H1 (cell line): ENCODE measurements at regions not wholly inside any gene's neighbourhood (a gene's known extent, or its start where the extent isn't known, plus 50 kb on each side); places are given as distances from the start of the nearest gene placed in this dataset.
A peak's percentile ranks its signal among the peaks of the same experiment; 100 is the strongest.

Source experiments
- CTCF ChIA-PET: fragments of 300-600 bp; sonication (Branson Sonifier 250); formaldehyde crosslinking; loops from one replicate; lab custom pipeline; 2021; ENCODE audit not compliant: partially characterized antibody; lab: Charles Lee
- POLR2A ChIA-PET: fragments of 300-600 bp; sonication (Branson Sonifier 250); formaldehyde crosslinking; loops from one replicate; lab custom pipeline; 2021; ENCODE audit warnings: inconsistent platforms; ENCODE audit not compliant: partially characterized antibody; lab: Charles Lee
- DNase-seq, 2 experiments: peaks; one replicate each; pipeline versions ENCODE4 v3.0.0 to v3.0.0-alpha.2; 2010 to 2022; ENCODE audit warnings: low spot score in 2 of 2, low read depth in 1 of 2, mixed read lengths in 1 of 2
- FAIRE-seq: peaks from 2 replicates; lab custom pipeline; 2011; peaks lifted over from hg19 to GRCh38; lab: Jason Lieb, UNC
- H2AFZ ChIP-seq: 2 replicates; pipeline ENCODE4 v1.8.1; 2012; ENCODE audit warnings: low read length, inconsistent platforms
- H2AK5ac ChIP-seq: 2 replicates; pipeline ENCODE4 v1.6.1; 2013; ENCODE audit warnings: low read depth, low read length
- H2BK120ac ChIP-seq: replicated peaks from 2 replicates; pipeline ENCODE3; 2013; ENCODE audit warnings: low read depth, low read length, inconsistent platforms
- H2BK12ac ChIP-seq: 2 replicates; pipeline ENCODE4 v1.6.1; 2013; ENCODE audit warnings: low read depth, low read length
- H2BK15ac ChIP-seq: 2 replicates; pipeline ENCODE4 v1.6.1; 2013; ENCODE audit warnings: low read length
- H2BK20ac ChIP-seq: 2 replicates; pipeline ENCODE4 v1.6.1; 2013; ENCODE audit warnings: low read length
- H2BK5ac ChIP-seq: 2 replicates; pipeline ENCODE4 v1.6.1; 2013; ENCODE audit warnings: low read depth, low read length
- H3K14ac ChIP-seq: 2 replicates; pipeline ENCODE4 v1.6.1; 2013; ENCODE audit warnings: inconsistent platforms; ENCODE audit not compliant: insufficient read length
- H3K18ac ChIP-seq: 2 replicates; pipeline ENCODE4 v1.6.1; 2013; ENCODE audit warnings: low read length; ENCODE audit errors: extremely low read depth
- H3K23ac ChIP-seq: 2 replicates; pipeline ENCODE4 v1.6.1; 2013; ENCODE audit warnings: inconsistent platforms; ENCODE audit not compliant: insufficient read length
- H3K23me2 ChIP-seq: 2 replicates; pipeline ENCODE4 v1.6.1; 2013; ENCODE audit warnings: low read depth, low read length
- H3K27ac ChIP-seq: 2 replicates; pipeline ENCODE4 v1.6.1; 2011; ENCODE audit warnings: low read depth, low read length, inconsistent platforms
- H3K27me3 ChIP-seq, 4 experiments: replicated peaks in 1 of 4; 1 replicate in 1 of 4; 2 replicates in 3 of 4; pipeline versions ENCODE4 v1.6.1 to v1.8.1; 2011 to 2013; ENCODE audit warnings: low read length in 3 of 4, mild to moderate bottlenecking in 3 of 4, inconsistent platforms in 2 of 4, mixed read lengths in 2 of 4, moderate library complexity in 1 of 4; ENCODE audit not compliant: control insufficient read depth in 3 of 4, insufficient read depth in 3 of 4; ENCODE audit errors: extremely low read depth in 1 of 4
- H3K36me3 ChIP-seq, 4 experiments: 2 replicates each; pipeline versions ENCODE4 v1.6.1 to v1.8.1; 2011 to 2013; ENCODE audit warnings: mild to moderate bottlenecking in 4 of 4, low read length in 3 of 4, moderate library complexity in 2 of 4, control low read depth in 1 of 4, inconsistent platforms in 1 of 4; ENCODE audit not compliant: insufficient read depth in 4 of 4, control insufficient read depth in 2 of 4
- H3K4ac ChIP-seq: replicated peaks from 2 replicates; pipeline ENCODE3; 2013; ENCODE audit warnings: low read length, low read depth, mixed read lengths, inconsistent platforms; ENCODE audit not compliant: insufficient read length
- H3K4me1 ChIP-seq, 4 experiments: replicated peaks in 1 of 4; 1 replicate in 1 of 4; 2 replicates in 3 of 4; pipeline versions ENCODE4 v1.6.1 to v1.8.1; 2011 to 2013; ENCODE audit warnings: low read length in 3 of 4, inconsistent platforms in 2 of 4, mixed read lengths in 1 of 4; ENCODE audit not compliant: insufficient read depth in 4 of 4, control insufficient read depth in 3 of 4
- H3K4me2 ChIP-seq, 2 experiments: 2 replicates each; pipeline versions ENCODE4 v1.6.1 to v1.8.1; 2011 to 2013; ENCODE audit warnings: low read depth in 2 of 2, low read length in 2 of 2, control low read depth in 1 of 2, inconsistent platforms in 1 of 2, mild to moderate bottlenecking in 1 of 2; ENCODE audit not compliant: insufficient read depth in 1 of 2
- H3K4me3 ChIP-seq, 4 experiments: fragments of 200-600, 300-600 bp in 1 of 4; sonication (generic), shearing (Covaris generic), sonication (Bioruptor Twin) in 1 of 4; 2 replicates each; pipeline versions ENCODE4 v1.5.1 to v1.8.1; 2011 to 2016; ENCODE audit warnings: low read length in 4 of 4, low read depth in 3 of 4, control low read depth in 2 of 4, inconsistent platforms in 2 of 4, mild to moderate bottlenecking in 2 of 4, mixed read lengths in 1 of 4, moderate library complexity in 1 of 4; ENCODE audit not compliant: insufficient read depth in 2 of 4; ENCODE audit errors: extremely low read depth in 1 of 4
- H3K56ac ChIP-seq: replicated peaks from 2 replicates; pipeline ENCODE3; 2013; ENCODE audit warnings: low read depth, mild to moderate bottlenecking, mixed read lengths, low read length, inconsistent platforms; ENCODE audit not compliant: insufficient read length
- H3K79me1 ChIP-seq: 2 replicates; pipeline ENCODE4 v1.6.1; 2013; ENCODE audit warnings: low read depth, low read length, control low read depth
- H3K79me2 ChIP-seq, 2 experiments: 2 replicates each; pipeline versions ENCODE4 v1.6.1 to v1.8.1; 2012 to 2013; ENCODE audit warnings: low read length in 2 of 2, mild to moderate bottlenecking in 2 of 2, inconsistent platforms in 1 of 2; ENCODE audit not compliant: insufficient read depth in 2 of 2, control insufficient read depth in 1 of 2
- H3K9ac ChIP-seq, 4 experiments: replicated peaks in 1 of 4; 1 replicate in 1 of 4; 2 replicates in 3 of 4; pipeline versions ENCODE4 v1.6.1 to v1.8.1; 2011 to 2013; ENCODE audit warnings: low read depth in 3 of 4, low read length in 3 of 4, control low read depth in 2 of 4, mild to moderate bottlenecking in 2 of 4, moderate library complexity in 2 of 4, inconsistent platforms in 1 of 4; ENCODE audit errors: extremely low read depth in 1 of 4
- H3K9me3 ChIP-seq, 2 experiments: 2 replicates each; pipeline versions ENCODE4 v1.6.1 to v1.8.1; 2012 to 2013; ENCODE audit warnings: mild to moderate bottlenecking in 2 of 2, moderate library complexity in 2 of 2, control low read depth in 1 of 2, inconsistent platforms in 1 of 2, low read depth in 1 of 2, low read length in 1 of 2, mixed read lengths in 1 of 2; ENCODE audit not compliant: insufficient read depth in 2 of 2
- H4K20me1 ChIP-seq, 2 experiments: replicated peaks in 1 of 2; 2 replicates each; pipeline versions ENCODE3 to v1.8.1; 2011 to 2013; ENCODE audit warnings: inconsistent platforms in 2 of 2, low read length in 2 of 2, mild to moderate bottlenecking in 1 of 2; ENCODE audit not compliant: insufficient read depth in 2 of 2, control insufficient read depth in 1 of 2
- H4K5ac ChIP-seq: 2 replicates; pipeline ENCODE4 v1.6.1; 2013; ENCODE audit warnings: low read length, low read depth, mixed read lengths, inconsistent platforms; ENCODE audit not compliant: insufficient read length
- H4K8ac ChIP-seq: 2 replicates; pipeline ENCODE4 v1.8.0; 2013; ENCODE audit warnings: mild to moderate bottlenecking, moderate library complexity, low read length, inconsistent platforms; ENCODE audit not compliant: insufficient read depth; ENCODE audit errors: extremely low read depth
- H4K91ac ChIP-seq: replicated peaks from 2 replicates; pipeline ENCODE3; 2013; ENCODE audit warnings: low read length, mixed read lengths, inconsistent platforms; ENCODE audit not compliant: insufficient read length
- CHD1 ChIP-seq: IDR thresholded peaks from 2 replicates; pipeline ENCODE4 v1.6.1; 2012; ENCODE audit warnings: low read depth, low read length, improper control_type of control experiment
- RNF2 ChIP-seq: fragments of 200-900, 300-1000 bp; sonication (generic); IDR thresholded peaks from 2 replicates; pipeline ENCODE4 v1.7.1; 2016; ENCODE audit warnings: borderline replicate concordance, low read depth, mild to moderate bottlenecking, antibody characterized with exemption, low read length; ENCODE audit not compliant: poor library complexity, severe bottlenecking; ENCODE audit errors: missing control alignments
- TAF1 ChIP-seq: IDR thresholded peaks from 2 replicates; pipeline ENCODE4 v1.6.1; 2011; ENCODE audit warnings: mild to moderate bottlenecking, low read depth, low read length
- TEAD4 ChIP-seq: IDR thresholded peaks from 2 replicates; pipeline ENCODE4 v1.6.1; 2012; ENCODE audit warnings: low read depth, low read length, inconsistent platforms, mixed read lengths
- WGBS, 2 experiments: shearing (Covaris generic) in 1 of 2; methylation state at CpG; one replicate each; pipeline versions ENCODE4 v1.1.6 to v1.1.7; 2013 to 2015; ENCODE audit warnings: low lambda C conversion rate in 2 of 2, mixed read lengths in 2 of 2, inconsistent platforms in 1 of 2, low coverage in 1 of 2, missing lambda C conversion rate in 1 of 2; ENCODE audit not compliant: insufficient replicate concordance in 2 of 2, insufficient coverage in 1 of 2, insufficient read length in 1 of 2; ENCODE audit errors: extremely low coverage in 1 of 2, missing lambda C conversion rate in 1 of 2; 5-methylcytosine and 5-hydroxymethylcytosine counted together

DNA sequence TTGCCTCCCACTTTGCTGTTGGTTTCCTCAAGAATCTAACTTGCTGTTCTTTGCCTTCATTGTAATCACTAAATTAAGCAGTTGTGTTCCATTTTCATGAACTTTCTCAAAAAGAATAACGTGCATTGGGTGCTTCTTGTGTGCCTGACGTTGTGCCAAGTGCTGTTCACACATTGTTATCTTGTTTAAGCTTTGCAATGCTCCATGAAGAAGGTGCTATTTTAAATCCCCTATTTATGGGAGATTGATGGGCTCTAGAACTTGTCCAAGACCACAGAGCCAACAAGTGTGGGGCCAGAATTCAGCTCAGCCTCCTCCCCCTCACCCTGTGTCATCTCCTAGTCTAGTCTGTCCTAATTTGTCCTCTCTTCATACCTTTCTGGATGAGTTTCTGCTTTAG, 199.8 kb downstream of the C1orf94 start:
- Histone ChIP-seq H3K27ac (no peak overlapping the region), H3K4me1 (peaks cover 0 to 3% (median 0%) of the 10 kb centered on the region in 4 experiments; a peak in 1 of 7 replicates), H4K91ac (no peak overlapping the region), H2BK120ac (no peak overlapping the region), H3K9me3 (no peaks in the 10 kb centered on the region), H4K8ac (no peak overlapping the region), H3K9ac (no peak overlapping the region), H4K5ac (no peak overlapping the region), H3K23ac (no peak overlapping the region), H3K4me3 (no peak overlapping the region), H3K79me2 (no peaks in the 10 kb centered on the region), H3K4ac (no peak overlapping the region), H3K14ac (no peak overlapping the region), H3K23me2 (no peaks in the 10 kb centered on the region), H3K18ac (no peak overlapping the region), H4K20me1 (no peaks in the 10 kb centered on the region), H2AFZ (no peak overlapping the region), H3K4me2 (no peak overlapping the region), H2BK12ac (no peak overlapping the region), H3K27me3 (no peaks in the 10 kb centered on the region), H3K36me3 (no peaks in the 10 kb centered on the region), H2BK5ac (no peak overlapping the region), H2AK5ac (no peak overlapping the region), H3K56ac (no peak overlapping the region), H2BK15ac (no peak overlapping the region), H2BK20ac (no peak overlapping the region), H3K79me1 (no peaks in the 10 kb centered on the region)
- ChIA-PET POLR2A (no interaction called here), CTCF (no interaction called here)
- TF ChIP-seq CHD1 (no peak), TAF1 (no peak), TEAD4 (no peak), RNF2 (no peak)
- DNase-seq (peak in 1 of 2 experiments; percentile 6), FAIRE-seq (no peak)
- 77% methylated on average over 2 of the region's 2 CpGs; no CpG with 5 or more reads in 1 of the 2 experiments for WGBS, 2 experiments
